Fibroblast of lung (primary cell): ENCODE measurements at regions not wholly inside any gene's neighbourhood (a gene's known extent, or its start where the extent isn't known, plus 50 kb on each side); places are given as distances from the start of the nearest gene placed in this dataset.

Experiments used
- DNase-seq, 2 donors: peaks; one replicate each; pipeline versions ENCODE4 v3.0.0 to v3.0.0-alpha.2; 2010; ENCODE audit warnings: low read depth in 2 of 2
- H2AFZ ChIP-seq: 2 replicates; pipeline ENCODE4 v1.5.1; 2012; ENCODE audit warnings: low read length, control low read depth, inconsistent platforms
- H3K27ac ChIP-seq: 2 replicates; pipeline ENCODE4 v1.5.1; 2011; ENCODE audit warnings: low read length, control low read depth; ENCODE audit not compliant: insufficient read depth
- H3K27me3 ChIP-seq: 2 replicates; pipeline ENCODE4 v1.5.1; 2011; ENCODE audit warnings: mild to moderate bottlenecking, low read length; ENCODE audit not compliant: control insufficient read depth, insufficient read depth
- H3K36me3 ChIP-seq: 2 replicates; pipeline ENCODE4 v1.5.1; 2011; ENCODE audit warnings: low read length; ENCODE audit not compliant: control insufficient read depth, insufficient read depth
- H3K4me1 ChIP-seq: 2 replicates; pipeline ENCODE4 v1.5.1; 2011; ENCODE audit warnings: low read length; ENCODE audit not compliant: control insufficient read depth, insufficient read depth; ENCODE audit errors: extremely low read depth
- H3K4me2 ChIP-seq: 2 replicates; pipeline ENCODE4 v1.5.1; 2011; ENCODE audit warnings: low read length, control low read depth; ENCODE audit not compliant: insufficient read depth; ENCODE audit errors: extremely low read depth
- H3K4me3 ChIP-seq, 4 experiments: fragments of 200-600 bp in 1 of 4; sonication (generic) in 1 of 4; replicated peaks in 1 of 4; 2 replicates each; pipeline ENCODE4 v1.5.1; 2011 to 2016; ENCODE audit warnings: low read length in 4 of 4, low read depth in 3 of 4, mild to moderate bottlenecking in 3 of 4, control low read depth in 2 of 4, inconsistent platforms in 1 of 4, mixed read lengths in 1 of 4; ENCODE audit not compliant: insufficient read depth in 1 of 4; ENCODE audit errors: control extremely low read depth in 1 of 4
- H3K79me2 ChIP-seq: 2 replicates; pipeline ENCODE4 v1.5.1; 2012; ENCODE audit warnings: mild to moderate bottlenecking, low read length, inconsistent platforms; ENCODE audit not compliant: control insufficient read depth, insufficient read depth
- H3K9ac ChIP-seq: 2 replicates; pipeline ENCODE4 v1.5.1; 2011; ENCODE audit warnings: mild to moderate bottlenecking, low read length, control low read depth; ENCODE audit not compliant: insufficient read depth
- H3K9me3 ChIP-seq: 2 replicates; pipeline ENCODE4 v1.5.1; 2012; ENCODE audit warnings: low read depth, low read length; ENCODE audit not compliant: control insufficient read depth, insufficient read depth
- H4K20me1 ChIP-seq: 2 replicates; pipeline ENCODE4 v1.5.1; 2011; ENCODE audit warnings: low read length; ENCODE audit not compliant: control insufficient read depth, insufficient read depth; ENCODE audit errors: extremely low read depth
- CTCF ChIP-seq, 2 donors: IDR thresholded peaks in 1 of 2; conservative IDR thresholded peaks in 1 of 2; 1 replicate in 1 of 2; 2 replicates in 1 of 2; pipeline ENCODE4 v1.5.1; 2011 to 2012; ENCODE audit warnings: low read length in 2 of 2, control low read depth in 1 of 2, inconsistent platforms in 1 of 2, low read depth in 1 of 2, mild to moderate bottlenecking in 1 of 2
- EZH2 ChIP-seq: IDR thresholded peaks from 2 replicates; pipeline ENCODE4 v1.5.1; 2012; ENCODE audit warnings: low read length, control low read depth, mild to moderate bottlenecking; ENCODE audit errors: missing control alignments

DNA sequence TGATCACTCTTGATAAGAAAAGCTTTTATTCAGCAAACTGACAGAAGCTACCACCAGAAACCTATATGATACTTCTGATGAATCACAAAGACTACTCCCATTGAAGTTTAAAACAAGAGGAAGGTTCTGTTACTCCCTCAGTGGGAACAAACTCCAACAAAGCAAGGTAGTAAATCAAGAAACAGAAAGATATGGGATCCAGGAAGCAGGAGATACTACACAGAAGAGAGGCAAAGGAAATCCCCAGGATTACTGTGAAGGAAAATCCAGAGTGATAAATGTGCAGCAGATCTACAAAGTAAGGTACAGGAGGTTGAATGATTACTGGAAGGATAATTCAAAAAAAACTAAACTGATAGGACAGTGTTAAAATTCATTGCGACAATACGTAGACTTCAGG lies 222.4 kb downstream of the HHIP start:
- Histone ChIP-seq H3K9ac (no peak overlapping the region), H3K27me3 (no peaks in the 10 kb centered on the region), H3K9me3 (no peaks in the 10 kb centered on the region), H4K20me1 (no peaks in the 10 kb centered on the region), H2AFZ (no peak overlapping the region), H3K27ac (no peak overlapping the region), H3K4me2 (no peak overlapping the region), H3K4me3 (no peak overlapping the region), H3K79me2 (no peaks in the 10 kb centered on the region), H3K4me1 (no peaks in the 10 kb centered on the region), H3K36me3 (no peaks in the 10 kb centered on the region)
- no peak for DNase-seq
- TF ChIP-seq EZH2 (no peak), CTCF (conservative IDR thresholded peaks at IDR 0.05 in 1 of 2, IDR thresholded peaks at IDR 0.05 in 1 of 2; ENCODE audit: low read depth in 1 of 2, low read length in 2 of 2) (no peak)

DNA sequence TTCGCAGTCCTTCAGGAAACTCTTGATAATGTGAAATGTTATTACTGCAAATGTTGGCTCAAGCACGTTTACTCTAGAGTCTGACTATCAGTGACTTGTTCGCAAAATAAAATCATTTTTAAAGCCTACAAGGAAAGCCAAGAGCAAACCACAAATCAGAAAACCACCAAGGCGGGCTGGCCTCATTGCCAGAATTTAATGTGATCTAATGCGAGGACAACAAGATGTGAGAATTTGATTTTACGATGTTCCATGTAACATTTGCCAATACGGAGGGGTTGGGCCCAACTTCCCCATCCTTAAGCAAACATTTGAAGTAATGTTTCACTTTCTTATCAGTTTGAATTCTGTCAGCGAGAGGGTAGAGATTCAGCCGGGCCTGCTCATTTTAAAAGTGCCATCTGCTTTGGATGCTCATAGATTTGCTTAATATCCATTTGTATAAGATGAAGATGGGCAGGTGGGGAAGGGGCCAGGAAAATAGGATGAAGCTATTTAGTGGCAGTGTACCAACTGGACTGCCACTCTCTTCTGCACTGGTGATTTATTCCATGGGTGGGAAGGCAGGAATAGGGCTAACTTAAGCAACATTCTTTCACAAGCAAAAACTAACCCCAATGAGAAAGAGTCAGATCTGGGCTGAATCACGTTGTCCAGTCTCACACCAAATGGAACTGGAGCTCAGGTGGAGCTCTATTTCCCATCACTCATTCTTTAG lies 225.3 kb downstream of the ANAPC10 start:
- H3K79me2 ChIP-seq: no peaks in the 10 kb centered on the region
- peak; percentile 25 to 27 for DNase-seq
- H3K9ac ChIP-seq: no peak overlapping the region
- no peaks in the 10 kb centered on the region for H3K4me1 ChIP-seq
- no peaks in the 10 kb centered on the region for H3K36me3 ChIP-seq
- no peak overlapping the region for H2AFZ ChIP-seq
- H4K20me1 ChIP-seq: no peaks in the 10 kb centered on the region
- no peak overlapping the region for H3K27ac ChIP-seq
- no peaks in the 10 kb centered on the region for H3K27me3 ChIP-seq
- no peaks in the 10 kb centered on the region for H3K9me3 ChIP-seq
- no peak overlapping the region for H3K4me3 ChIP-seq
- TF ChIP-seq EZH2: no peak
- no peak for TF ChIP-seq CTCF (conservative IDR thresholded peaks at IDR 0.05 in 1 of 2, IDR thresholded peaks at IDR 0.05 in 1 of 2; ENCODE audit: low read depth in 1 of 2, low read length in 2 of 2)
- H3K4me2 ChIP-seq: no peak overlapping the region

- Histone ChIP-seq H3K27me3 (no peaks in the 10 kb centered on the region), H3K4me2 (no peak overlapping the region), H3K9ac (no peak overlapping the region), H4K20me1 (no peaks in the 10 kb centered on the region), H3K79me2 (no peaks in the 10 kb centered on the region), H3K4me1 (no peaks in the 10 kb centered on the region), H3K27ac (no peak overlapping the region), H3K36me3 (no peaks in the 10 kb centered on the region), H2AFZ (no peak overlapping the region), H3K9me3 (no peaks in the 10 kb centered on the region), H3K4me3 (no peak overlapping the region)
- no peak for DNase-seq
- TF ChIP-seq EZH2 (no peak), CTCF (conservative IDR thresholded peaks at IDR 0.05 in 1 of 2, IDR thresholded peaks at IDR 0.05 in 1 of 2; ENCODE audit: low read depth in 1 of 2, low read length in 2 of 2) (no peak)
Measured at GRCh38 chr4:144873226-144873990, 224.6 kb downstream of the ANAPC10 start.
